ENCODE measurements at regions not wholly inside any gene's neighbourhood (a gene's known extent, or its start where the extent isn't known, plus 50 kb on each side); places are given as distances from the start of the nearest gene placed in this dataset.
"Not testable (repeated sequence)": the region's sequence is repeated elsewhere in the genome, so short reads cannot be mapped to it uniquely, and the experiment has no call there.

GRCh38 chr18:68394705-68395104 is 320.2 kb downstream of the TMX3 start:
- no peak for ATAC-seq (ENCODE audit: insufficient read depth, low FRiP score)
- Histone ChIP-seq H3K9ac (ENCODE audit: insufficient read depth in 1 of 2, low read length in 2 of 2) (no peak overlapping the region), H3K36me3 (ENCODE audit: control insufficient read depth in 4 of 4, insufficient read depth in 4 of 4, low read length in 4 of 4) (no peaks in the 10 kb centered on the region), H3K9me3 (ENCODE audit: control insufficient read depth in 4 of 4, insufficient read depth in 3 of 4, low read length in 3 of 4) (no peaks in the 10 kb centered on the region), H3K4me3 (no peak overlapping the region), H3K27ac (ENCODE audit: low read depth in 1 of 2, low read length in 1 of 2) (no peak overlapping the region), H3K27me3 (ENCODE audit: control insufficient read depth in 3 of 3, insufficient read depth in 3 of 3, low read length in 2 of 3) (no peaks in the 10 kb centered on the region), H3K4me1 (ENCODE audit: control insufficient read depth in 5 of 5, insufficient read depth in 5 of 5, low read length in 5 of 5) (no peaks in the 10 kb centered on the region)
- TF ChIP-seq CTCF (IDR thresholded peaks at IDR 0.05; ENCODE audit: control extremely low read depth, extremely low read depth): no peak
- no peak for DNase-seq
- WGBS, 2 donors: 87% methylated on average over 4 of the region's 4 CpGs

- ATAC-seq (ENCODE audit: insufficient read depth, low FRiP score) (no peak), DNase-seq (no peak)
- Histone ChIP-seq H3K9ac (ENCODE audit: insufficient read depth in 1 of 2, low read length in 2 of 2) (no peak overlapping the region), H3K36me3 (ENCODE audit: control insufficient read depth in 4 of 4, insufficient read depth in 4 of 4, low read length in 4 of 4) (no peaks in the 10 kb centered on the region), H3K27ac (ENCODE audit: low read depth in 1 of 2, low read length in 1 of 2) (no peak overlapping the region), H3K9me3 (ENCODE audit: control insufficient read depth in 4 of 4, insufficient read depth in 3 of 4, low read length in 3 of 4) (no peaks in the 10 kb centered on the region), H3K4me1 (ENCODE audit: control insufficient read depth in 5 of 5, insufficient read depth in 5 of 5, low read length in 5 of 5) (no peaks in the 10 kb centered on the region), H3K4me3 (no peak overlapping the region), H3K27me3 (ENCODE audit: control insufficient read depth in 3 of 3, insufficient read depth in 3 of 3, low read length in 2 of 3) (no peaks in the 10 kb centered on the region)
- TF ChIP-seq CTCF (IDR thresholded peaks at IDR 0.05; ENCODE audit: control extremely low read depth, extremely low read depth): no peak
Observed at GRCh38 chr18:68391801-68392200, 323.1 kb downstream of the TMX3 start.

- no peak for TF ChIP-seq CTCF (IDR thresholded peaks at IDR 0.05; ENCODE audit: control extremely low read depth, extremely low read depth)
- H3K27ac ChIP-seq (ENCODE audit: low read depth in 1 of 2, low read length in 1 of 2): no peak overlapping the region
- no peak for ATAC-seq (ENCODE audit: insufficient read depth, low FRiP score)
Observed at GRCh38 chr18:68387246-68387645, 327.7 kb downstream of the TMX3 start.

GRCh38 chr18:68383979-68384378 is 330.9 kb downstream of the TMX3 start:
- 70 to 77% methylated on average over 1 of the region's 1 CpG for WGBS, 2 donors
- H3K4me1 ChIP-seq (ENCODE audit: control insufficient read depth in 5 of 5, insufficient read depth in 5 of 5, low read length in 5 of 5); H3K9ac ChIP-seq (ENCODE audit: insufficient read depth in 1 of 2, low read length in 2 of 2); H3K27me3 ChIP-seq (ENCODE audit: control insufficient read depth in 3 of 3, insufficient read depth in 3 of 3, low read length in 2 of 3); DNase-seq; H3K4me3 ChIP-seq; ATAC-seq (ENCODE audit: insufficient read depth, low FRiP score); H3K27ac ChIP-seq (ENCODE audit: low read depth in 1 of 2, low read length in 1 of 2); H3K36me3 ChIP-seq (ENCODE audit: control insufficient read depth in 4 of 4, insufficient read depth in 4 of 4, low read length in 4 of 4); H3K9me3 ChIP-seq (ENCODE audit: control insufficient read depth in 4 of 4, insufficient read depth in 3 of 4, low read length in 3 of 4): not testable (repeated sequence)

More at GRCh38 chr18:68387246-68387645, 327.7 kb downstream of the TMX3 start:
- no peaks in the 10 kb centered on the region for H3K4me1 ChIP-seq (ENCODE audit: control insufficient read depth in 5 of 5, insufficient read depth in 5 of 5, low read length in 5 of 5)
- H3K9ac ChIP-seq (ENCODE audit: insufficient read depth in 1 of 2, low read length in 2 of 2): no peak overlapping the region
- H3K9me3 ChIP-seq (ENCODE audit: control insufficient read depth in 4 of 4, insufficient read depth in 3 of 4, low read length in 3 of 4): peaks cover 0 to 5% (median 0%) of the 10 kb centered on the region in 4 donors
- no peaks in the 10 kb centered on the region for H3K36me3 ChIP-seq (ENCODE audit: control insufficient read depth in 4 of 4, insufficient read depth in 4 of 4, low read length in 4 of 4)
- no peak for DNase-seq
- H3K4me3 ChIP-seq: no peak overlapping the region
- no peaks in the 10 kb centered on the region for H3K27me3 ChIP-seq (ENCODE audit: control insufficient read depth in 3 of 3, insufficient read depth in 3 of 3, low read length in 2 of 3)

Data from lung (tissue), 11 donors.